SIG-M5 (cell line): ENCODE measurements at regions not wholly inside any gene's neighbourhood (a gene's known extent, or its start where the extent isn't known, plus 50 kb on each side); places are given as distances from the start of the nearest gene placed in this dataset.
"Not testable (repeated sequence)": the region's sequence is repeated elsewhere in the genome, so short reads cannot be mapped to it uniquely, and the experiment has no call there.

ENCODE experiments used
- DNase-seq: peaks from one replicate; lab custom pipeline; 2025; lab: John Stamatoyannopoulos, UW

- DNase-seq: no peak
Observed at GRCh38 chr19:37303591-37304171, 67.2 kb upstream of the ZNF527 start.

- no peak for DNase-seq
Observed at GRCh38 chr19:37304190-37304883, 66.6 kb upstream of the ZNF527 start.

GRCh38 chr19:37304884-37305255 lies 66.0 kb upstream of the ZNF527 start:
- no peak for DNase-seq

- DNase-seq: no peak
Observed at GRCh38 chr19:37306383-37306963, 64.4 kb upstream of the ZNF527 start.

GRCh38 chr19:37309834-37310575 lies 60.9 kb upstream of the ZNF527 start:
- no peak for DNase-seq

GRCh38 chr19:37312531-37313334 lies 58.2 kb upstream of the ZNF527 start:
- not testable (repeated sequence) for DNase-seq

- DNase-seq: no peak
Observed at GRCh38 chr19:37313335-37313627, 57.6 kb upstream of the ZNF527 start.

GRCh38 chr19:37317403-37318209 lies 53.3 kb upstream of the ZNF527 start:
- DNase-seq: peak; percentile 75

GRCh38 chr19:37320988-37321387 lies 49.9 kb upstream of the ZNF527 start:
- DNase-seq: not testable (repeated sequence)
